Left lung (tissue), 4 donors: ENCODE measurements at regions not wholly inside any gene's neighbourhood (a gene's known extent, or its start where the extent isn't known, plus 50 kb on each side); places are given as distances from the start of the nearest gene placed in this dataset.
A peak's percentile ranks its signal among the peaks of the same experiment; 100 is the strongest.

ENCODE experiments used
- ATAC-seq: fragments of 200-7000 bp; cut with Tn5 transposase; one replicate; pipeline ENCODE4 v1.9.1; 2020; ENCODE audit warnings: moderate library complexity
- DNase-seq, 4 donors: peaks; one replicate each; pipeline ENCODE4 v3.0.0-alpha.2; 2013 to 2020
- H3K27ac ChIP-seq, 2 donors: fragments of 200-600 bp; sonication (generic) in 1 of 2; one replicate each; pipeline versions ENCODE4 v1.5.0 to v1.8.0; 2020 to 2021
- H3K27me3 ChIP-seq, 2 donors: fragments of 200-600 bp; sonication (generic) in 1 of 2; one replicate each; pipeline versions ENCODE4 v1.5.0 to v1.8.0; 2020 to 2021
- H3K36me3 ChIP-seq, 2 donors: fragments of 200-600 bp; sonication (generic) in 1 of 2; one replicate each; pipeline versions ENCODE4 v1.5.0 to v1.8.0; 2020 to 2021
- H3K4me1 ChIP-seq, 2 donors: fragments of 200-600 bp; one replicate each; pipeline ENCODE4 v1.8.0; 2021
- H3K4me3 ChIP-seq, 2 donors: fragments of 200-600 bp; sonication (generic) in 1 of 2; one replicate each; pipeline versions ENCODE4 v1.5.0 to v1.8.0; 2020 to 2021; ENCODE audit warnings: mild to moderate bottlenecking in 1 of 2
- H3K9me3 ChIP-seq, 2 donors: fragments of 200-600 bp; sonication (generic) in 1 of 2; one replicate each; pipeline versions ENCODE4 v1.5.0 to v1.8.0; 2020 to 2021
- CTCF ChIP-seq, 2 donors: fragments of 200-600 bp; sonication (generic) in 1 of 2; IDR thresholded peaks; one replicate each; pipeline versions ENCODE4 v1.5.0 to v1.8.0; 2021; ENCODE audit warnings: antibody characterized with exemption in 2 of 2
- intact Hi-C, 2 donors: fragments of 100-400 bp; cut with DNase I; formaldehyde crosslinking; loops; one replicate each; pipeline versions ENCODE4 v1.11.2 to v1.14.2; 2022
- donor health status: DM: no; HTN: yes; CAD: no.
- donor health status: DM: no; HTN: no; CAD: no.

- Histone ChIP-seq H3K4me3 (no peak overlapping the region), H3K36me3 (no peaks in the 10 kb centered on the region), H3K9me3 (peaks cover 0 to 4% of the 10 kb centered on the region in 2 donors), H3K27me3 (no peaks in the 10 kb centered on the region), H3K27ac (no peak overlapping the region), H3K4me1 (no peaks in the 10 kb centered on the region)
- ATAC-seq (no peak), DNase-seq (no peak)
- no peak for TF ChIP-seq CTCF (IDR thresholded peaks at IDR 0.05)
- intact Hi-C loops, result no loop called here
Measured at GRCh38 chr6:120328521-120328920, 979.0 kb upstream of the MAN1A1 start.

DNA sequence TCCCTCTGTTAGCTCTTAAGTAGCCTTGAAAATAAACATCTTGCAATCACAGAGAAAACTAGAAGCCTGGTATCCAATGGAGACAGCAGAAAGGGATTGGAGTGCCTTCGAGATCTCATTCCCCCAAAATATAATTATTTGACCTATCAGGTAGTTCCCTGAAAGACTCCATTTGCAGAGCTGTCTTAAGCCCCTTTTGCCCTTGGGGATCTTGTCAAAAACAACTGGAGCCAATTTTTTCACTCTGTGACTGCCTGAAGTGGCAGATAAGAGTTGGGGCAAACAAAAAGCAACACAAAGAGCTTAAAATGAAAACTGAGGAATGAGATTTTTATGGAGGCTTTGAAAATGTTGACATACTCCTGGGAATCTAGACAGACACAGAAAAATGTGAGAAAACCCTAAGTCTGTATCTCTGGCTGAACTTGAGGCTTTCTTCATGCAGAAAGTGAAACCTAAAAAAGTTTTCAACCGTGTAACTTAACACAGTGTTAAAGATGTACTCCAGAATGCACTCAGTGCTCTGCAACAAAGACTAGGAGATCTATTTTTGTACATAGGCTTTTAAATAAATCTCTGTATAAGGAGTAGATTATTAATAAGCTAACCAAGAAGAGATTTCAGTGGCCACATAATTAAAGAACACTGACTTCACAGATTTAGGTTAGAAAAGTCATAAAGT lies 971.1 kb upstream of the MAN1A1 start:
- DNase-seq (peak in 1 of 4 donors; percentile 1), ATAC-seq (no peak)
- no peaks in the 10 kb centered on the region for H3K4me1 ChIP-seq
- H3K27ac ChIP-seq, result no peak overlapping the region
- no peaks in the 10 kb centered on the region for H3K27me3 ChIP-seq
- H3K9me3 ChIP-seq, result peaks cover 0 to 13% of the 10 kb centered on the region in 2 donors
- H3K36me3 ChIP-seq, result no peaks in the 10 kb centered on the region
- H3K4me3 ChIP-seq, result no peak overlapping the region
- TF ChIP-seq CTCF (IDR thresholded peaks at IDR 0.05), result no peak
- intact Hi-C loops, result no loop called here

GRCh38 chr6:120304223-120304622 lies 954.7 kb upstream of the MAN1A1 start:
- no peak for ATAC-seq
- no peaks in the 10 kb centered on the region for H3K4me1 ChIP-seq
- no peaks in the 10 kb centered on the region for H3K9me3 ChIP-seq
- no peak overlapping the region for H3K27ac ChIP-seq
- no peak for TF ChIP-seq CTCF (IDR thresholded peaks at IDR 0.05)
- DNase-seq, result no peak
- H3K27me3 ChIP-seq, result no peaks in the 10 kb centered on the region
- no peak overlapping the region for H3K4me3 ChIP-seq
- no peaks in the 10 kb centered on the region for H3K36me3 ChIP-seq
- intact Hi-C loops, result no loop called here

DNA sequence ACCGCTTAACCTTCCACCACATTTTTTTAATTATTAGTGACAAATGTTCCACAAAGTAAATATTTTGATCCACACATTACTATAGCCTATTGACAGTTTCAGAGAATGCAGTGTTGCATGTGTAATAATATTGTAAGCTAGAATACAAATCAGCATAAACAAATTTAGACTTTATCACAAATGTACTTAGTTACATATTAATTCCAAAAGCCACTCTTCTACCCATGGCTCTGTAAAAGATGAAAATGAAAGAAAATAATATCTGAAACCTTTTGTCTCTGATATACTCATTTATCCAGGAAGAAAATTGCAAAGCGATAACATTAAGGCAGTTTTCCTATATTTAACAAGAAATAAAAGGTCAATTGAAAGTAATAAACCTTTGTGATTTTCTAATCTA lies 954.0 kb upstream of the MAN1A1 start:
- ATAC-seq (no peak), DNase-seq (no peak)
- intact Hi-C loops, result no loop called here
- no peak overlapping the region for H3K4me3 ChIP-seq
- no peaks in the 10 kb centered on the region for H3K27me3 ChIP-seq
- no peak overlapping the region for H3K27ac ChIP-seq
- no peak for TF ChIP-seq CTCF (IDR thresholded peaks at IDR 0.05)
- no peaks in the 10 kb centered on the region for H3K4me1 ChIP-seq
- H3K36me3 ChIP-seq, result no peaks in the 10 kb centered on the region
- H3K9me3 ChIP-seq, result no peaks in the 10 kb centered on the region

- TF ChIP-seq CTCF (IDR thresholded peaks at IDR 0.05), result no peak
- Histone ChIP-seq H3K27ac (no peak overlapping the region), H3K27me3 (no peaks in the 10 kb centered on the region), H3K4me1 (no peaks in the 10 kb centered on the region), H3K9me3 (no peaks in the 10 kb centered on the region), H3K4me3 (no peak overlapping the region), H3K36me3 (no peaks in the 10 kb centered on the region)
- intact Hi-C loops, result no loop called here
- DNase-seq, result no peak
- ATAC-seq, result no peak
Measured at GRCh38 chr6:120302041-120302440, 952.5 kb upstream of the MAN1A1 start.
